ENCODE measurements at regions not wholly inside any gene's neighbourhood (a gene's known extent, or its start where the extent isn't known, plus 50 kb on each side); places are given as distances from the start of the nearest gene placed in this dataset.

DNA sequence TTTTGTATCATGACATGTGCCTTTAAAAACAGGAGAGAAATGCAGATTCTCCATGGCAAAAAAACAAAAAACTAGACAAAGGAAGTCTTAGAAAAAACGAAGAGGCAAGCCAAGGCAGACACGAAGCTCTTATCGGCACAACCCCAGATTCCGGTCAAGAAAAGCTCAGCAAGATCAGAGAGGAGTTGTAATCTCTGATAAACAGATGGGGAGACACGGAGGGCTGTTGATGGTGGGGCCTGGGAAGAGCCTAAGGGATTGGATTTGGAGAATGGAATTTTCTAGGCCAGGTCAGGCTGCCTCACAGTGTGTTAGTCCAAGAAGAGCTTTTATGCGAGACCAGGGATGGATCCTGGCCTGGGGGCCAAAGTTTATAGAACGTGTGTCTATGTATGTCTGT lies 96.2 kb upstream of the AKT3 start:
- Histone ChIP-seq H3K27ac (ENCODE audit: low read depth, low read length) (no peak overlapping the region), H3K4me1 (ENCODE audit: control insufficient read depth in 3 of 3, insufficient read depth in 3 of 3, low read length in 3 of 3) (no peaks in the 10 kb centered on the region), H3K4me3 (ENCODE audit: low read length in 3 of 3) (no peak overlapping the region), H3K27me3 (ENCODE audit: control insufficient read depth in 3 of 3, insufficient read depth in 3 of 3, low read length in 3 of 3) (peaks cover 0 to 4% (median 0%) of the 10 kb centered on the region in 3 donors), H3K9me3 (ENCODE audit: control insufficient read depth in 3 of 3, low read length in 3 of 3) (no peaks in the 10 kb centered on the region), H3K9ac (ENCODE audit: low read depth in 1 of 3, low read length in 3 of 3) (no peak overlapping the region), H3K36me3 (ENCODE audit: control insufficient read depth in 3 of 3, insufficient read depth in 3 of 3, low read length in 3 of 3) (no peaks in the 10 kb centered on the region)

DNA sequence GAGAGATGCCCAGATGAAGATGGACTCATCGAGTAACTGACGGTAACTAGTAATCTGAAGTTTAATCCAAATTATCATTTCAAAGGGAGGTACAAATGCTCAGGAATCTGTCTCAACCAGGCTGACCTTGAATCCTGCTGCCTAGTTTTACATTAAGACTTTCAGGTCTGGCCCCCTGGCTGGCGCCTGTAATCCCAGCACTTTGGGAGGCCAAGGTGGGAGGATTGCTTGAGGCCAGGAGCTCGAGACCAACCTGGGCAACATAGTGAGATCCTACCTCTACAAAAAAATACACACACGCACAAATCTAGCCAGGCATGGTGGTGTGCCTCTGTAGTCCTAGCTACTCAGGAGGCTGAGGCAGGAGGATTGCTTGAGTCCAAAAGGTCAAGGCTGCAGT lies 95.7 kb upstream of the AKT3 start:
- Histone ChIP-seq H3K9me3 (ENCODE audit: control insufficient read depth in 3 of 3, low read length in 3 of 3) (no peaks in the 10 kb centered on the region), H3K36me3 (ENCODE audit: control insufficient read depth in 3 of 3, insufficient read depth in 3 of 3, low read length in 3 of 3) (no peaks in the 10 kb centered on the region), H3K27me3 (ENCODE audit: control insufficient read depth in 3 of 3, insufficient read depth in 3 of 3, low read length in 3 of 3) (peaks cover 0 to 4% (median 0%) of the 10 kb centered on the region in 3 donors), H3K4me3 (ENCODE audit: low read length in 3 of 3) (no peak overlapping the region), H3K9ac (ENCODE audit: low read depth in 1 of 3, low read length in 3 of 3) (no peak overlapping the region), H3K27ac (ENCODE audit: low read depth, low read length) (no peak overlapping the region), H3K4me1 (ENCODE audit: control insufficient read depth in 3 of 3, insufficient read depth in 3 of 3, low read length in 3 of 3) (no peaks in the 10 kb centered on the region)

DNA sequence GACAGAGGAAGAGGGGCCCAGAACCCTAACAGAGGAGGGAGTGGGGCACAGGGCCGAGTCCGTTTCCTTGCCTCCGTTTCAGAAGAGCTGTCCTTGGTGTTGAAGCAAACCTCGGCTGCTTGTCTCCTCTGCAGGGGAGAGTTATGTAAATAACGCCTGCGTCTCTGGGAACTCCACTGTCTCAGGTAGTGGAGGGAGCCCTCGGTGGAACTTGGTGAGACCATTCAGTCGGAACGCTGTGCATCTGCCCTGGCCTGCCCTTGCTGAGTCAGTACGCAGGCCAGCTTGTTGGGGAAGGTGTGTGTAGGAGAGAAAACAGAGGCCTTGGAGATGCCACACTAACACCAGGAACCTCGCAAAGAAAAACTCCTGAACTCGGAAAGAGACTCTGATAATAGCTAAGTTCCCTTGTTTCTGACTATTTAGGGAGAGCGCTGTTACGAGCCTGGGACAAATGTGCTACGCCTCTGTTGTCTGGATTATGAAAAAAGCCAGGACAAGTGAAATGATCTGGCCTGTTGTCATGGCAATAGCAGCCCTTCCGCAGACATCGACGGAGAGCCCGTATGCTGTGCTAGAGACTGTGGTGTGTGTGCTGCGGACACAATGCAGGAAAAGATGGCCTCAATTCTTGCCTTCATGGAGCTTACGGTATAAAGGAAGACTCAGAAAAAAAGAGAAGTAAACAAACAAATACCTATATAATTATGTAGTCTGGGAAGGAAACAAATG lies 94.6 kb upstream of the AKT3 start:
- Histone ChIP-seq H3K4me1 (ENCODE audit: control insufficient read depth in 3 of 3, insufficient read depth in 3 of 3, low read length in 3 of 3) (no peaks in the 10 kb centered on the region), H3K36me3 (ENCODE audit: control insufficient read depth in 3 of 3, insufficient read depth in 3 of 3, low read length in 3 of 3) (no peaks in the 10 kb centered on the region), H3K4me3 (ENCODE audit: low read length in 3 of 3) (no peak overlapping the region), H3K27ac (ENCODE audit: low read depth, low read length) (no peak overlapping the region), H3K9me3 (ENCODE audit: control insufficient read depth in 3 of 3, low read length in 3 of 3) (no peaks in the 10 kb centered on the region), H3K27me3 (ENCODE audit: control insufficient read depth in 3 of 3, insufficient read depth in 3 of 3, low read length in 3 of 3) (peaks cover 0 to 4% (median 0%) of the 10 kb centered on the region in 3 donors), H3K9ac (ENCODE audit: low read depth in 1 of 3, low read length in 3 of 3) (no peak overlapping the region)

DNA sequence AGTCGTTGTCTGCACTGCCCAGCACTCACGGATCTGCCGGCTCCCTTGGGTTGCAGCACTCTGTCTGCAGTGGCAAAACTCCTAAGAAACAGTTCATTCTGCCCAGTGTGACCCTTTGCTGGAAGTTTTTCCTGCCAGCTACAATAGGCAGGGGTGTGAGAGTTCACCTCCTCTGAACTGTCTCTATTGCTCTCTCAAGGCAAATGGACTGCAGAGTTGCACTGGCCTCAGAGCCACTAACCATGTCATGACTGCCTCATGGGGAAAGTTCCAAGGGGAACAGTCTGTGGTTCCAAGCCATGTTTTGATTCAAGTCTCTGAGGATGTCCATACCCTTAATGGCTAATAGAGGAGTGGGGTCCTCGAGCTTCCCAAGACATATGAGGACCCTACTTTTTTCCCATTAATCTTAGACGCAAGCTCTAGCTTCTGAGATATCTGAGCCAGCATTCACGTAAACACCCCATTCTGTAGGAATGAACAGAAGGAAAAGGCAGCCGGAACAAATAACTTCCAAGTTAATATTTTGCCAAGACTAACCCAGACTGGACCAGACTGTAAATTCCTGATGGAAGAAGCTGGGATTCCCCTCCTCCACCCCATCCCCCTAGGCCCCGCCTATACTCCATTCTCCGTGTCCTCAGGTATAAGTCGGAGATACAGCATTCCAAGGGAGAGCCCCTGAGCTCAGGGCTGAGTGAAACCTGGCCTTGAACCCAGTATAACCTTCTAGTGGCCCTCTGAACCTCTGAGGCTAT lies 93.8 kb upstream of the AKT3 start:
- no peaks in the 10 kb centered on the region for H3K9me3 ChIP-seq (ENCODE audit: control insufficient read depth in 3 of 3, low read length in 3 of 3)
- no peaks in the 10 kb centered on the region for H3K4me1 ChIP-seq (ENCODE audit: control insufficient read depth in 3 of 3, insufficient read depth in 3 of 3, low read length in 3 of 3)
- H3K36me3 ChIP-seq (ENCODE audit: control insufficient read depth in 3 of 3, insufficient read depth in 3 of 3, low read length in 3 of 3), result no peaks in the 10 kb centered on the region
- no peak overlapping the region for H3K4me3 ChIP-seq (ENCODE audit: low read length in 3 of 3)
- no peak overlapping the region for H3K27ac ChIP-seq (ENCODE audit: low read depth, low read length)
- peaks cover 0 to 4% (median 0%) of the 10 kb centered on the region in 3 donors for H3K27me3 ChIP-seq (ENCODE audit: control insufficient read depth in 3 of 3, insufficient read depth in 3 of 3, low read length in 3 of 3)
- no peak overlapping the region for H3K9ac ChIP-seq (ENCODE audit: low read depth in 1 of 3, low read length in 3 of 3)

DNA sequence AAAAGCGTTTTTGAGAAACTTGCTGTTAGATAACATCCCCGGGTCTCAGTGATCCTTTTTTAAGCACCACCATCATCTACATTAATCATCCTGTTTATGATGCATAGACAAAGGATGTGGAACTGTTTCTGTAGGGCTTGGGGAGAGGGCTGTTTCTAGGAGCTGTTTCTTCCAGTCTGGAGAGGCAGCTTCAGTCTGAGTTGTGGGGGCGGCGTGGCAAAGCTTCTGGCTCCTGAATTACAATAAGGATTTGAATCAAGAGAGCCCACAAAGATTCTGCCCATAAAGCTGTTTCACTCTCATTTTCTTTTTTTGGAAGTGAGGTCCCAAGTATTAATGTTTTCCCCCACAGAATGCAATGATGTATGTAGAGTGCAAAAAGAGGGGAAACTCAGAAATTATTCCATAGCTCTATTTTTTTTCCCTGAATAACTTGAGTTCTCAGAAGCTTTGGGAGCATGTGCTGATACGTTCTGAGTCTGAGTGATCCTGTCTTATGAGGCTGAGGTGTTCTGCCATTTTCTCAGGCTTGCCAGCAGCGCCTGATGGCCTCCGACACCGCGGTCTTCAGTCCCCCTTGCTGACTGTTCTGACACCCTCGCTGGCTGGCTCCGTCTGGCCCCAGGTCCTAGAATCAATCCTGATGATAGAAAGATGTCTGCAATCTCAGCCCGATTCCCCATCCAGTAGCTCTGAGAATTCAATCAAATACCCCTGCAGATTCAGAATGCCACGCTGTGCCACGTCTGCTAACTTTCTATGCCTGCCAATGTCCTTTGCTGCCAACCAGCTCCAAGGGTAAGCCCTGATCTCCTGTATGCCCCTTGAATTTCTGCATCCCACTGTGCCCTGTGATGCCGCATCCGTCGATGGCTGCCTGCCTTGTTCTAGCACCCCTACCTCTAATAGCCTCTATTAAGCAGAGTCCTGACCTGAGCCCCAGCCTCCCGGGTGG lies 92.4 kb upstream of the AKT3 start:
- H3K4me1 ChIP-seq (ENCODE audit: control insufficient read depth in 3 of 3, insufficient read depth in 3 of 3, low read length in 3 of 3), result no peaks in the 10 kb centered on the region
- H3K36me3 ChIP-seq (ENCODE audit: control insufficient read depth in 3 of 3, insufficient read depth in 3 of 3, low read length in 3 of 3), result no peaks in the 10 kb centered on the region

DNA sequence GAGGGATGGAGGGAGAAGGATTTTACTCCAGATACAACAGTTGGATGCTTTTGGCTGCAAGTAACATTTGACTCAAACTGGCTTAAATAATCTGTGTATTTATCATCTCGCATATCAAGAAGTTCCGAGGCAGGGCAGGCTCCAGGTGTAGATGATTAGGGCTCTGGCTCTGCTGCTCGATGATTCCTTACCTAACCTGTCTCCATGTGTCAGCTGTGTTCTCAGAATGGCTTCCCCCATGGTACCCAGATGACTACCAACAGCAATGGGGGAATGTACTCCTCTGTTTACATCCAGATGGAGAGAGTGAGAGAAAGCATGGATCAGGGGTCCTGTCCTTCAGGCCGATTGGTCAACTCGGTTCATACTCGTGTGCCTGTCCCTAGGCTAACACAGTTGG lies 90.4 kb upstream of the AKT3 start:
- peaks cover 0 to 3% (median 0%) of the 10 kb centered on the region in 3 donors for H3K9me3 ChIP-seq (ENCODE audit: control insufficient read depth in 3 of 3, low read length in 3 of 3)
- H3K36me3 ChIP-seq (ENCODE audit: control insufficient read depth in 3 of 3, insufficient read depth in 3 of 3, low read length in 3 of 3), result no peaks in the 10 kb centered on the region
- H3K27me3 ChIP-seq (ENCODE audit: control insufficient read depth in 3 of 3, insufficient read depth in 3 of 3, low read length in 3 of 3), result peaks cover 0 to 4% (median 0%) of the 10 kb centered on the region in 3 donors
- H3K4me3 ChIP-seq (ENCODE audit: low read length in 3 of 3), result no peak overlapping the region
- H3K4me1 ChIP-seq (ENCODE audit: control insufficient read depth in 3 of 3, insufficient read depth in 3 of 3, low read length in 3 of 3), result no peaks in the 10 kb centered on the region
- H3K27ac ChIP-seq (ENCODE audit: low read depth, low read length), result no peak overlapping the region
- H3K9ac ChIP-seq (ENCODE audit: low read depth in 1 of 3, low read length in 3 of 3), result no peak overlapping the region

More for the DNA sequence above, 92.4 kb upstream of the AKT3 start:
- Histone ChIP-seq H3K4me3 (ENCODE audit: low read length in 3 of 3) (no peak overlapping the region), H3K9ac (ENCODE audit: low read depth in 1 of 3, low read length in 3 of 3) (no peak overlapping the region), H3K27ac (ENCODE audit: low read depth, low read length) (no peak overlapping the region), H3K27me3 (ENCODE audit: control insufficient read depth in 3 of 3, insufficient read depth in 3 of 3, low read length in 3 of 3) (peaks cover 0 to 4% (median 0%) of the 10 kb centered on the region in 3 donors), H3K9me3 (ENCODE audit: control insufficient read depth in 3 of 3, low read length in 3 of 3) (no peaks in the 10 kb centered on the region)

DNA sequence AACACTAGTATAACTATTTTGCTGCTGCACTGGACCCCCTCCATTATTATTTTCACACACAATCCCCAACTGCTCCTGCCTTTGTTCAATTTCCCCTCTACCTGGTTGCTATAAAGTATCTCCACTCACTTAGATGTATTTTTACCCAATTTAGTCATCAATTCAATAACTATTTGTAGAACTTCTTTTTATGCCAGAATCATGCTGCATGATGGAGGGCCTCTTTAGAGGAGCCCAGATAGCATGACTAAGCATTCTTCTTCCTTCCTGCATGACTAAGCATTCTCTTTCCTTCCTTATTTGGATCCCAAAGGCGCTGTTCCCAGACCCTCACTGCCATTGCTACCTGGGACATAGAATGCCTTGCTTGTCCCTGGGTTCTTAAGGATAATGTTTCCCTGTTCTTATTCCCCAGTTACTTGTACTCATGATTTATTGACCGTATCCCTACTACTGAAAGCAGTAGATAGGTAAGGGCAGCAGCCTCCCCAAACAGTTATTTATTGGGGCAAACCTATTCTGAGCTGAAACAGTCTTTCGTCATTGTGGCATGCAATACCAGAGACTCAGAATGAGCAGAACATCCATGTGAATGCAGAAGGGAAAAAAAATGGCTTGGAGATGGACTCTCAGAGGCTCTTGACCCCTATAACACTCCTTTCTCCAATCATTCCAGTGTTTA lies 89.3 kb upstream of the AKT3 start:
- Histone ChIP-seq H3K4me3 (ENCODE audit: low read length in 3 of 3) (no peak overlapping the region), H3K27ac (ENCODE audit: low read depth, low read length) (no peak overlapping the region), H3K9ac (ENCODE audit: low read depth in 1 of 3, low read length in 3 of 3) (no peak overlapping the region), H3K36me3 (ENCODE audit: control insufficient read depth in 3 of 3, insufficient read depth in 3 of 3, low read length in 3 of 3) (no peaks in the 10 kb centered on the region), H3K27me3 (ENCODE audit: control insufficient read depth in 3 of 3, insufficient read depth in 3 of 3, low read length in 3 of 3) (peaks cover 0 to 4% (median 0%) of the 10 kb centered on the region in 3 donors), H3K9me3 (ENCODE audit: control insufficient read depth in 3 of 3, low read length in 3 of 3) (peaks cover 0 to 3% (median 0%) of the 10 kb centered on the region in 3 donors), H3K4me1 (ENCODE audit: control insufficient read depth in 3 of 3, insufficient read depth in 3 of 3, low read length in 3 of 3) (no peaks in the 10 kb centered on the region)

DNA sequence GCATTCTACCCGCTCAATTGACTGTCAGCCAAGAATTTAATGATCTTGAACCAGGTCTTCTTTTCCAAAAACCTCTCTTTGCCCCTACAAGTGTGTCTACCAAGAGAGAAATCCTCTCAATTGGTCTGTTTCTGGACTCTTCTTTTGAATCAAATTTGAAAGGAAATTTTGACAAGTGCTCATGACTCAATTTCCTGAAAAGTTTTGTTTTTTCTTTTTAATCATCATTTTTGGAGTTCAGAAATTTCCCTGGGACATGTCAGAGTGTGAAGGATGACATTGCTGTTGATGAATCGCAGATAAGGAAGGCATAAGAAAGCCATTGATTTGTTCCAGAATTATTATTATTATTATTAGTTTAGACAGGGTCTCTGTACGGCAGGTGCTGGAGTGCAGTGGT lies 88.2 kb upstream of the AKT3 start:
- Histone ChIP-seq H3K4me3 (ENCODE audit: low read length in 3 of 3) (no peak overlapping the region), H3K4me1 (ENCODE audit: control insufficient read depth in 3 of 3, insufficient read depth in 3 of 3, low read length in 3 of 3) (no peaks in the 10 kb centered on the region), H3K9ac (ENCODE audit: low read depth in 1 of 3, low read length in 3 of 3) (no peak overlapping the region), H3K27me3 (ENCODE audit: control insufficient read depth in 3 of 3, insufficient read depth in 3 of 3, low read length in 3 of 3) (no peaks in the 10 kb centered on the region), H3K9me3 (ENCODE audit: control insufficient read depth in 3 of 3, low read length in 3 of 3) (peaks cover 0 to 3% (median 0%) of the 10 kb centered on the region in 3 donors), H3K36me3 (ENCODE audit: control insufficient read depth in 3 of 3, insufficient read depth in 3 of 3, low read length in 3 of 3) (no peaks in the 10 kb centered on the region), H3K27ac (ENCODE audit: low read depth, low read length) (no peak overlapping the region)

DNA sequence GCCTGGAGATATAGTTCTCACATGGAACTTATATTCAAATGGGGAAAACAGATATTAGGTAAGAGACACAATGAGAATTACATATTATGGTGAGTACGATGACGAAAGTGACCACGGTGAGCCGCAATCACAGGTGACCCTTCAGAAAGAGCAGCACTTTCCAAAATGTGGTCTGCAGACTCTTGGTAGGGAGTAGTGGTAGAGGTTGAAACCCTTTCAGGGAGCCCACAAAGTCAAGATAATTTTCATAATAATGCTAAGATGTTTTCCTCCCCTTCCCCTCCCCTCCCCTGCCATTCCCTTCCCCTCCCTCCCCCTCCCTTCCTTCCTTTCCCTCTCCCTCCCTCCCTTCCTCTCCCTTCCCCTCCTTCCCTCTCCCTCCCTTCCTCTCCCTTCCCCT lies 83.5 kb upstream of the AKT3 start:
- H3K9ac ChIP-seq (ENCODE audit: low read depth in 1 of 3, low read length in 3 of 3), result no peak overlapping the region
- no peak overlapping the region for H3K4me3 ChIP-seq (ENCODE audit: low read length in 3 of 3)
- H3K9me3 ChIP-seq (ENCODE audit: control insufficient read depth in 3 of 3, low read length in 3 of 3), result peaks cover 0 to 3% (median 0%) of the 10 kb centered on the region in 3 donors
- H3K36me3 ChIP-seq (ENCODE audit: control insufficient read depth in 3 of 3, insufficient read depth in 3 of 3, low read length in 3 of 3), result no peaks in the 10 kb centered on the region
- peaks cover 3 to 5% (median 4%) of the 10 kb centered on the region in 3 donors for H3K27me3 ChIP-seq (ENCODE audit: control insufficient read depth in 3 of 3, insufficient read depth in 3 of 3, low read length in 3 of 3)
- no peak overlapping the region for H3K27ac ChIP-seq (ENCODE audit: low read depth, low read length)
- H3K4me1 ChIP-seq (ENCODE audit: control insufficient read depth in 3 of 3, insufficient read depth in 3 of 3, low read length in 3 of 3), result no peaks in the 10 kb centered on the region
